GM12891 (cell line): ENCODE measurements at regions not wholly inside any gene's neighbourhood (a gene's known extent, or its start where the extent isn't known, plus 50 kb on each side); places are given as distances from the start of the nearest gene placed in this dataset.

ENCODE experiments used
- PAX5 ChIP-seq: IDR thresholded peaks from 2 replicates; pipeline ENCODE4 v1.6.1; 2011; ENCODE audit warnings: low read length, moderate library complexity, mild to moderate bottlenecking; ENCODE audit not compliant: insufficient read depth, severe bottlenecking
- POLR2A ChIP-seq: IDR thresholded peaks from 2 replicates; pipeline ENCODE4 v1.6.1; 2011; ENCODE audit warnings: low read depth, low read length, control low read depth
- POLR2AphosphoS5 ChIP-seq: IDR thresholded peaks from 2 replicates; pipeline ENCODE4 v1.6.1; 2011; ENCODE audit warnings: low read depth, low read length, control low read depth
- POU2F2 ChIP-seq: IDR thresholded peaks from 2 replicates; pipeline ENCODE4 v1.6.1; 2011; ENCODE audit warnings: low read depth, mild to moderate bottlenecking, control low read depth, low read length, moderate library complexity
- SPI1 ChIP-seq: IDR thresholded peaks from 2 replicates; pipeline ENCODE4 v1.6.1; 2011; ENCODE audit warnings: low read depth, low read length, control low read depth
- TAF1 ChIP-seq: IDR thresholded peaks from 2 replicates; pipeline ENCODE4 v1.6.1; 2011; ENCODE audit warnings: low read depth, low read length, control low read depth

GRCh38 chr22:22165936-22166710 is 78.5 kb upstream of the VPREB1 start:
- TF ChIP-seq POLR2A, result no peak
- TF ChIP-seq POLR2AphosphoS5, result no peak
- TF ChIP-seq TAF1, result no peak
- TF ChIP-seq POU2F2, result no peak
- TF ChIP-seq SPI1, result no peak
- TF ChIP-seq PAX5, result no peak
